ENCODE measurements at regions not wholly inside any gene's neighbourhood (a gene's known extent, or its start where the extent isn't known, plus 50 kb on each side); places are given as distances from the start of the nearest gene placed in this dataset.
"Not testable (repeated sequence)": the region's sequence is repeated elsewhere in the genome, so short reads cannot be mapped to it uniquely, and the experiment has no call there.

- no peak for DNase-seq
Observed at GRCh38 chr17:13442361-13442760, 159.4 kb downstream of the HS3ST3A1 start.

GRCh38 chr17:13441873-13442272 lies 159.9 kb downstream of the HS3ST3A1 start:
- DNase-seq: no peak

- no peak for DNase-seq
Observed at GRCh38 chr17:13437966-13438779, 163.6 kb downstream of the HS3ST3A1 start.

GRCh38 chr17:13435230-13435629 lies 166.5 kb downstream of the HS3ST3A1 start:
- DNase-seq: no peak

- DNase-seq: no peak
Observed at GRCh38 chr17:13429201-13429600, 172.5 kb downstream of the HS3ST3A1 start.

GRCh38 chr17:13428611-13429042 lies 173.1 kb downstream of the HS3ST3A1 start:
- DNase-seq: no peak

GRCh38 chr17:13426991-13427390 lies 174.7 kb downstream of the HS3ST3A1 start:
- DNase-seq: no peak

- DNase-seq: no peak
Observed at GRCh38 chr17:13425390-13425789, 176.3 kb downstream of the HS3ST3A1 start.

- DNase-seq: no peak
Observed at GRCh38 chr17:13421581-13422130, 180.1 kb downstream of the HS3ST3A1 start.

- no peak for DNase-seq
Observed at GRCh38 chr17:13420878-13421277, 180.9 kb downstream of the HS3ST3A1 start.

- DNase-seq: no peak
Observed at GRCh38 chr17:13420418-13420826, 181.3 kb downstream of the HS3ST3A1 start.

GRCh38 chr17:13419676-13420075 lies 182.1 kb downstream of the HS3ST3A1 start:
- DNase-seq: no peak

GRCh38 chr17:13418891-13419290 lies 182.8 kb downstream of the HS3ST3A1 start:
- no peak for DNase-seq

GRCh38 chr17:13417381-13417950 lies 184.3 kb downstream of the HS3ST3A1 start:
- DNase-seq: no peak

- no peak for DNase-seq
Observed at GRCh38 chr17:13416748-13417363, 184.9 kb downstream of the HS3ST3A1 start.

GRCh38 chr17:13415871-13416416 lies 185.8 kb downstream of the HS3ST3A1 start:
- DNase-seq: no peak

GRCh38 chr17:13415200-13415599 lies 186.5 kb downstream of the HS3ST3A1 start:
- not testable (repeated sequence) for DNase-seq

GRCh38 chr17:13413001-13413400 lies 188.7 kb downstream of the HS3ST3A1 start:
- no peak for DNase-seq

GRCh38 chr17:13410874-13411273 lies 190.9 kb downstream of the HS3ST3A1 start:
- no peak for DNase-seq

GRCh38 chr17:13410214-13410613 lies 191.5 kb downstream of the HS3ST3A1 start:
- no peak for DNase-seq

- DNase-seq: no peak
Observed at GRCh38 chr17:13409455-13409854, 192.3 kb downstream of the HS3ST3A1 start.

GRCh38 chr17:13407381-13407780 lies 194.3 kb downstream of the HS3ST3A1 start:
- no peak for DNase-seq

GRCh38 chr17:13405807-13406206 lies 195.9 kb downstream of the HS3ST3A1 start:
- DNase-seq: no peak

Measured in central memory CD4-positive, alpha-beta T cell (primary cell).